ENCODE measurements at regions not wholly inside any gene's neighbourhood (a gene's known extent, or its start where the extent isn't known, plus 50 kb on each side); places are given as distances from the start of the nearest gene placed in this dataset.
"Not testable (repeated sequence)": the region's sequence is repeated elsewhere in the genome, so short reads cannot be mapped to it uniquely, and the experiment has no call there.

DNA sequence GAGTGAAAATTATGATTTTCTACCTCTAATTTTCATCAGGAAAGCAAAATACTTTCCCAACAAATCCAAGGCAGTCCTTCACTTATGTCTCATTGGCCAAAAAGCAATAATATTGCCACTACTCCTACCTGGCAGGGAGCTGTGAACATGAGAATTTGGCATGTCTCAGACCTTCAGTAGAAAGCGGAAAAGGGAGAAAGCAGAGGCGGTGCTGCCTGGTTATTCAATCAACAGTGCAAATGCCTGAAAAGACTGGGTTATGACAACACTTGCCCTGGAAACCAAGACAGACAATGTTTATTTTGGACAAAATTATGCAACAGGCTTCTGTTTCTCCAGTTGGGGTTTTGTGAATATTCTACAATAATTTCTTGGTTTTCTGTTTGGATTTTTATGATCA is 194.4 kb downstream of the TAF11L14 start:
- no peaks in the 10 kb centered on the region for H3K27me3 Mint-ChIP-seq
- no peaks in the 10 kb centered on the region for H3K36me3 Mint-ChIP-seq (ENCODE audit: low read depth)
- no peak for ATAC-seq
- peaks cover 5% of the 10 kb centered on the region for H3K9me3 Mint-ChIP-seq
- no peak overlapping the region for H3K27ac Mint-ChIP-seq
- no peak overlapping the region for H3K4me3 Mint-ChIP-seq
- H3K4me1 Mint-ChIP-seq = no peaks in the 10 kb centered on the region
- DNase-seq = no peak

DNA sequence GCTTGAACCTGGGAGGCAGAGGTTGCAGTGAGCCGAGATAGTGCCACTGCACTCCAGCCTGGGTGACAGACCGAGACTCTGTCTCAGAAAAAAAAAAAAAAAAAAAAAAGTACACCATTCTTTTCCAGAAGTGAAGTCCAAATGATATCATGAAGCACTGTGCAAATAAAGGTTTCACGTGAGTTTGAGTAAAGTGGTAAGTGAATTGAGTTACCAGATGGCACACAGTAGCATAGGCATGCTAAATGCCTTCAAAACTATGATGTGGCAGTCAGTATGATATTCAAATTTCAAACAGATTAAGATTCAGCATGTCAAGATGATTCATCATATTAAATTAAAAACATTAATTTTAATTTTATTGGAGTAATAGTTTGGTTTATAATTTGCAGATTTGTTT is 195.2 kb downstream of the TAF11L14 start:
- Mint-ChIP-seq H3K4me3 (no peak overlapping the region), H3K27ac (no peak overlapping the region), H3K4me1 (no peaks in the 10 kb centered on the region), H3K36me3 (ENCODE audit: low read depth) (no peaks in the 10 kb centered on the region), H3K9me3 (peaks cover 3% of the 10 kb centered on the region), H3K27me3 (no peaks in the 10 kb centered on the region)
- ATAC-seq (no peak), DNase-seq (no peak)

DNA sequence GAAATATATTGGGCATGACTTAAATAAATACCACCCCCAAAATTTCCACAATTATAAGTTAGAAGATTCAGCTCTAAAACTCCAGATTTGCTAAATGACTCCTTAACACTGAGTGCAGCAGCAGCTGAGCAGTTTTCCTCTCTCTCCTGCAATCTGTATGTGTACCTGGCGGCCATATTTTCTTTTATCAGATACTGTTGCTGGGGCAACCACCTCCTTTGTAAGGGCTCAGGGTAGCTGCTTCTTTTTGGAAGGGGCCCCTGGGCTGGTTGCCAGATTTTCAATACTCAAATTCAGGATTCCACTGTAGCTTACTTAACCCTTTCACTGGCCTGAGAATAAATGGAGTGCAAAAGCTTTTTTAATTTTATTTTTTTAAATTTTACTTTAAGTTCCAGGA is 197.0 kb downstream of the TAF11L14 start:
- ATAC-seq = no peak

DNA sequence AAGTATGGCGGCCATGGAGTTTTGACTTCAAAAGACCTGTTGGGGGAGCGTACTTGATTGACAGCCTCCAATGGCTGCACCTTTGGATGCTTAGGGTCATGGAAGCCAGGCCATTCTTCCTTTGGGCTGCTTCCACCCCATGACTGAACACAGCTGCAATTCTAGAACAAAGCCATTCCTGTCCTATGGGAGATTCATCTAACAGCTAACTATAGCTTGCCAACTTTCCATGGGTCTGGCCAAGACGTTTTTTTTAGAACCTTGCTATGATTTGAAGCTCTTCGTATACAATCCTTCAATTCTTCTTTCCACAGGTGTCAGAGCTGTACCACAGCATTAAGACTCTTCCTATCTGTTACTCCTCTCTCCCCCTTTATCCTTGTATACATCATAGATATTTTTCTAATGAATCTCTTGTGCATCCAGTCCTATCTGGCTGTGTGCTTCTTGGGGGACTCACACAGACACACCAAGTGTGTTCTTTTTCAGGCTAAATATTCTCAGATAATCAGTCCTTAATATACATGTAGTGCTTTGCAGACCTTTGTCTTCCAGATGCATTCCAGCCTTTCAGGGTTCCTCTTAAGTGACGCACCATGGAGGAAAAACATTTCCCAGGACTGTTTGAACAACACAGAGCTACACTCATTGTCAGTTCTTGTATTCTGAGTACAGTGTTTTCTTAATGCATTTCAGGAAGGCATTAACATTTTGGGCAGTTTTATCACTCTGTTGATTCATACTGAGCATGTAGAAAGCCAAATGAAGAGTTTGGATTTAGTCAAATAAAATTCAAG is 198.9 kb downstream of the TAF11L14 start:
- Mint-ChIP-seq H3K9me3 (peaks cover 10% of the 10 kb centered on the region), H3K36me3 (ENCODE audit: low read depth) (no peaks in the 10 kb centered on the region), H3K27ac (no peak overlapping the region), H3K4me1 (no peaks in the 10 kb centered on the region), H3K27me3 (no peaks in the 10 kb centered on the region), H3K4me3 (no peak overlapping the region)
- ATAC-seq (no peak), DNase-seq (no peak)

More for the DNA sequence above, 197.0 kb downstream of the TAF11L14 start:
- H3K4me1 Mint-ChIP-seq = no peaks in the 10 kb centered on the region
- no peak for DNase-seq
- H3K27ac Mint-ChIP-seq = no peak overlapping the region
- H3K27me3 Mint-ChIP-seq = no peaks in the 10 kb centered on the region
- H3K36me3 Mint-ChIP-seq (ENCODE audit: low read depth) = no peaks in the 10 kb centered on the region
- H3K4me3 Mint-ChIP-seq = no peak overlapping the region
- peaks cover 4% of the 10 kb centered on the region for H3K9me3 Mint-ChIP-seq

DNA sequence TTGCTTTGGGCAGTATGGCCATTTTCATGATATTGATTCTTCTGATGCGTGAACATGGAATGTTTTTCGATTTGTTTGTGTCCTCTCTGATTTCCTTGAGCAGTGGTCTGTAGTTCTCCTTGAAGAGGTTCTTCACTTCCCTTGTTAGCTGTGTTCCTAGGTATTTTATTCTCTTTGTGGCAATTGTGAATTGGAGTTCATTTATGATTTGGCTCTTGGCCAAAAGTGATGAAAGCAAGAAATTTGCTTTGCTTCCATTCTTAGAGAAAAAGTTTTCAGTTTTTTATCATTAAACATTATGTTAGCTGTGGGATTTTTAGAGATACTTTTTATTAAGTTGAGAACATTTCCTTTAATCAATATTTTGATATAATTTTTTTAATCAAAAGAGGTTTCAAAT is 203.5 kb downstream of the TAF11L14 start:
- Mint-ChIP-seq H3K4me3 (no peak overlapping the region), H3K27ac (no peak overlapping the region), H3K27me3 (no peaks in the 10 kb centered on the region), H3K9me3 (peaks cover 21% of the 10 kb centered on the region), H3K36me3 (ENCODE audit: low read depth) (no peaks in the 10 kb centered on the region), H3K4me1 (no peaks in the 10 kb centered on the region)
- ATAC-seq (no peak), DNase-seq (no peak)

DNA sequence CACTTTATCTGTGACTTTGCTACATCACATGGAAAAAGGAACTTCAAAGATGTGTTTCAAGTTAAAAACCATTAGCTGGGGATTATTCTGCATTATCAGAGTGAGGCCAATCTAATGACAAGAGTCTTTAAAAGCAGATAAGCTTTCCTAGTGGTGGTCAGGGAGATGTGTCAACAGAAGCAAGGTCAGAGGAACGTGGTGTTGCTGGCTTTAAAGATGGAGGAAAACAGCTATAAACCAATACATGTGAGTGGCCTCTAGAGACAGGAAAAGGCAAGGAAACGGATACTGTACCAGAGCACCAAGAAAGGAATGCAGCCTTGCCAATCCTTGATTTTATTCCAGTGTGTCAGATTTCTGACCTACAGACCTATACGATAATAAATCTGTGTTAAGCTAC is 204.2 kb downstream of the TAF11L14 start:
- H3K4me3 Mint-ChIP-seq = no peak overlapping the region
- no peak for ATAC-seq
- H3K4me1 Mint-ChIP-seq = no peaks in the 10 kb centered on the region
- DNase-seq = no peak
- H3K27me3 Mint-ChIP-seq = no peaks in the 10 kb centered on the region
- peaks cover 26% of the 10 kb centered on the region for H3K9me3 Mint-ChIP-seq
- H3K36me3 Mint-ChIP-seq (ENCODE audit: low read depth) = no peaks in the 10 kb centered on the region
- no peak overlapping the region for H3K27ac Mint-ChIP-seq

DNA sequence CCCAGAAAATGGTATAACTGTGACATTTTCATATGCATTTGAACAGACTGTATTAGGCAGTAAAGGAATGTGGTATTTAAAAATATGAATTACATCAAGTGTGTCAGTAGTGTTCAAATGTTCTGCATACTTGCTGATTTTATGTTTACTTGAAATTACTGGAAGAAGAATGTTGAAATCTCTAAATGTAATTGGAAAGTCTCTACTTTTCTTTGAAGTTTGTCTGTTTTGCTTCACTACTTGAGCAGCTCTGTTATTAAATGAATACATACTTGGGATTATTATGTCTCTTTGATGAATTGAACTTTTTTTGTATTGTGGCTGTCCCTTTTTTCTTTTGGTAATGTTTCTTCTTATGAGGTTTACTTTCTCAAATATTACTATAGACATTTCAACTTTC is 205.6 kb downstream of the TAF11L14 start:
- H3K4me3 Mint-ChIP-seq = no peak overlapping the region
- H3K27me3 Mint-ChIP-seq = no peaks in the 10 kb centered on the region
- ATAC-seq (no peak), DNase-seq (no peak)
- H3K27ac Mint-ChIP-seq = no peak overlapping the region
- H3K36me3 Mint-ChIP-seq (ENCODE audit: low read depth) = no peaks in the 10 kb centered on the region
- H3K4me1 Mint-ChIP-seq = no peaks in the 10 kb centered on the region
- peaks cover 34% of the 10 kb centered on the region for H3K9me3 Mint-ChIP-seq

DNA sequence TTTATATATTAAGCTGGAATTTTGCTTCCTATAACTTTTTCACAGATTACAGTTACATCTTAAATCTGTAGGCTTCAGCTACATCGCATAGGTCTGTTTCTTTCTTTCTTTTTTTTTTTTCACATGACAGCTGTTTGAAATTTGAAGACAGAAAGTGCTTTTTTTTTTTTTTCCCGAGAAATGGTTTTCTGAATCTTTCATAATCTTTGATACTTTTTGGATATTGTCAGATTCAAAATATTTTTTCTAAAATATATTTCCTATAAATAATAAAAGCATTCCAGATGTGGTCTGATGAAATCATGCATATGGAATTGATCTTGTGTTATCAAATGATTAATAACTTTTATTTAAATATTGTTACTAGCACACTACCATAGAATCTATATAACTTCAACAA is 212.2 kb downstream of the TAF11L14 start:
- DNase-seq (no peak), ATAC-seq (no peak)
- H3K27ac Mint-ChIP-seq = no peak overlapping the region
- no peaks in the 10 kb centered on the region for H3K4me1 Mint-ChIP-seq
- peaks cover 32% of the 10 kb centered on the region for H3K9me3 Mint-ChIP-seq
- H3K4me3 Mint-ChIP-seq = no peak overlapping the region
- no peaks in the 10 kb centered on the region for H3K27me3 Mint-ChIP-seq
- no peaks in the 10 kb centered on the region for H3K36me3 Mint-ChIP-seq (ENCODE audit: low read depth)

DNA sequence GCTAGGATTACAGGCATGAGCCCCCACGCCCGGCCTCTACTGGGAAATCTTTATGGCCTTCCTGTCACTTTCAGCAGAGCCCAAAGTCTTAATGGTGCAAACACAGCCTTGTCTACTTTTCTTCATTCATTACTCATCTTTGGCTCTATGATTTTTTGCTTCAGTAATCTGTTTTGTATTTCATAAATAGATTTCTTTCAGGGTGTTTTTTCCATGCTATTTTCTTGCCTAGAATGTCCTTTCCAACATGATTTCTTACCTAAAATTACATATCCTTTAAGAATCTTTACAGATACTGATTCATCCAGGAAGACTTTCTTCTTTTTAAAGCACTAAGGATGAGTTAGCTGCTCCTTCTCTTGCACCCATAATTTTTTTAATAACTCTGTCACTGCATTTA is 213.0 kb downstream of the TAF11L14 start:
- Mint-ChIP-seq H3K9me3 (peaks cover 26% of the 10 kb centered on the region), H3K4me1 (no peaks in the 10 kb centered on the region), H3K27ac (no peak overlapping the region), H3K36me3 (ENCODE audit: low read depth) (no peaks in the 10 kb centered on the region), H3K4me3 (no peak overlapping the region), H3K27me3 (no peaks in the 10 kb centered on the region)
- ATAC-seq (no peak), DNase-seq (no peak)

DNA sequence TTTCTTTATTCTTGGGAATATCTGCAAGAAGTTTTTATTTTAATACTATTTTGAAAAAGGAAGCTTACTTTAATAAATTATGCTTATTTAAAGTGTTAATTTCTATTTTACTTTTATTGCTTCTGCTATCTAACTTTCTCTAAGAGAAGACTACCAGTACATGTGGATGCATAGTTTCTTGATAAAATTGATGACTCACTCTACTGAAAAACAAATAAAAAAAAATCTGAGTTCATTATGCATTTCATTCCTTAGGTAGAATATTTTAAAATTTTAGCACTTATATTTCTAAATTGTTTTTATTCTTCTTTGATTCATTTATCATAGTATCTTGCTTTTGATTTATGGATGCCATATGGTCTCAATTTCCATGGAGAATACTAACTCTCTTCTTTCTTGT is 217.9 kb downstream of the TAF11L14 start:
- no peaks in the 10 kb centered on the region for H3K4me1 Mint-ChIP-seq
- H3K4me3 Mint-ChIP-seq = no peak overlapping the region
- H3K9me3 Mint-ChIP-seq = peaks cover 12% of the 10 kb centered on the region
- no peak overlapping the region for H3K27ac Mint-ChIP-seq
- no peak for DNase-seq
- ATAC-seq = no peak
- no peaks in the 10 kb centered on the region for H3K27me3 Mint-ChIP-seq
- H3K36me3 Mint-ChIP-seq (ENCODE audit: low read depth) = no peaks in the 10 kb centered on the region

DNA sequence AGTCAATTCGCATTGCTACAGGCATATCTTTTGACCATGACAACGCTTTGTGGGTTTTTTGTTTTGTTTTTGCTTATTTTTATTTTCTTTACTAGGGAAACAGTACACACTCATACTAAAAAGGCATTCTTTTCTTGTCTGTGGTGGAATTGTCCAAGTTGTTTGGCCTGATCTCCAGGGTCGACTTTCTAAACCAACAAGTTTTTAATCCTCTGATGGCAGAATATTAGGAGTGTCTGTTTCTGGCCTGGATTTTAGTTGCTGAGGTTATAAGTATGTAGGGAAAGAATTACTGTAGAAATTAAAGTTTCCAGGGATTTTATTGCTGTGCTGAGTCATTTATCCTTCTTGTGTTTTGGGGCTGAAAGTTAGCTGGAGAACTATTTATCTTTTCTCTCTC is 218.5 kb downstream of the TAF11L14 start:
- ATAC-seq (no peak), DNase-seq (no peak)
- no peaks in the 10 kb centered on the region for H3K36me3 Mint-ChIP-seq (ENCODE audit: low read depth)
- no peak overlapping the region for H3K27ac Mint-ChIP-seq
- H3K4me1 Mint-ChIP-seq = no peaks in the 10 kb centered on the region
- no peaks in the 10 kb centered on the region for H3K27me3 Mint-ChIP-seq
- no peak overlapping the region for H3K4me3 Mint-ChIP-seq
- H3K9me3 Mint-ChIP-seq = peaks cover 7% of the 10 kb centered on the region

DNA sequence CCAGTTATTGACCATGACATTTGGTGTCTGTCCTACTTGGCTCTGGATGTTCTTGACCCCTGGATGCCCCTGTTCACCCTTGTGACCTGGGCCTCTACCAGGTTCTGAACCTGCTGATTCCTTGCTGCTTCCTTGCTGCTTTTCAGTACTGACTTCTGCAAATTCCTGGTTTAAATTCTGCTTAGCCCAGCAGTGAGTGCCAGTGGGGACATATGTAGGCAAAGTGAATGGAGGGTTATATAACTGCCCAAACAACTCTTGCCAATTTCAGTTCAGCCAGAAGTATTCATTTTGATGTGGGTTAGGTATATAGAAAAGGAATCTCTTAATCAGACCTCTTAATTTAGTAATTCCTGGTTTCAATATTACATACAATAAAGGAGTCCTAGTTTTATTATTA is 220.6 kb downstream of the TAF11L14 start:
- Mint-ChIP-seq H3K27me3 (no peaks in the 10 kb centered on the region), H3K9me3 (peaks cover 7% of the 10 kb centered on the region), H3K36me3 (ENCODE audit: low read depth) (no peaks in the 10 kb centered on the region), H3K27ac (no peak overlapping the region), H3K4me1 (no peaks in the 10 kb centered on the region), H3K4me3 (no peak overlapping the region)
- ATAC-seq (no peak), DNase-seq (no peak)

DNA sequence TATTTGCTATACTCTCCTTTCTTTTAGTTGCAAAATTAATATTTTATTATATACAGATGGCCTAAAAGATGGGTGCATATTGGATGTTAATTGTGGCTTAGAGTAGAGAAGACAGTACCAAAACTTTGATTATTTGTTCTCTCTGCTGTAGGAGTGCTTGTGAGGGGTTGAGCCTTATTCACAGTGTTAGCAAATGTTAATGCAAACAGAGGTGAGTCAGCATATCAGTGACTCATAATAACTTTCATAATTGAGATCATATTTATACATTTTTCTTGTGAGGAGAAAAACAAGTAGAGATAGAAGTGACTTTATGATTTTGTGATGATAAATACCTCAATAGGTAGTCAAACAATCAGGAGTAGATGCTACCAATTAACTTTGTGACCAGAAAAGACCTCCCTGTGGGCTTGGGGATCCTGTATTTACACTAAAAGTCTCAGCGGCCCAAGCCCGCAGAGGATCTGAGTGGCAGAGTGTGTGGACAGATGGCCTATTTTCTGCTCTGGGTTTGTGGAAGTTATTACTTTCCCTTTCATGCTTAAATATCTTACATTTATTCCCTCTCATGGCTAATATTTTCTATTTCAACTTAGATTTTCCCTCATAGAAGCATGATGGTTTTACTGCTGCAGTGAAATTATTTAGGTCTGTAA is 226.5 kb downstream of the TAF11L14 start:
- no peaks in the 10 kb centered on the region for H3K4me1 Mint-ChIP-seq
- peaks cover 24% of the 10 kb centered on the region for H3K9me3 Mint-ChIP-seq
- no peak for DNase-seq
- no peaks in the 10 kb centered on the region for H3K27me3 Mint-ChIP-seq
- no peaks in the 10 kb centered on the region for H3K36me3 Mint-ChIP-seq (ENCODE audit: low read depth)
- no peak overlapping the region for H3K27ac Mint-ChIP-seq
- ATAC-seq = no peak
- H3K4me3 Mint-ChIP-seq = no peak overlapping the region

DNA sequence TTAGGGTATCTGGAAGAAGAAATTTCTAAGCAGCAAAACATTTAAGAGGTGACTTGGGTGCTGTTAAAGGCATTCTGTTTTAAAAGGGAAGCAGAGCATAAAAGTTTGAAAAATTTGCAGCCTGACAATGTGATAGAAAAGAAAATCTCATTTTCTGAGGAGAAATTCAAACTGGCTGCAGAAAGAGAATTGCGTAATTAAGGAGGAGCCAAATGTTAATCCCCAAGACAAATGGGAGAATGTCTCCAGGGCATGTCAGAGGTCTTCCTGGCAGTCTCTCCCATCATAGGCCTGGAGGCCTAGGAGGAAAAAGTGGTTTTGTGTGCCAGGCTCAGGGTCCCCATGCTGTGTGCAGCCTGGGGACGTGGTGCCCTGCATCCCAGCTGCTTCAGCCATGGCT is 230.6 kb downstream of the TAF11L14 start:
- H3K4me1 Mint-ChIP-seq; H3K4me3 Mint-ChIP-seq; H3K36me3 Mint-ChIP-seq (ENCODE audit: low read depth); H3K27ac Mint-ChIP-seq; H3K27me3 Mint-ChIP-seq; DNase-seq; ATAC-seq: not testable (repeated sequence)
- peaks cover 37% of the 10 kb centered on the region for H3K9me3 Mint-ChIP-seq

DNA sequence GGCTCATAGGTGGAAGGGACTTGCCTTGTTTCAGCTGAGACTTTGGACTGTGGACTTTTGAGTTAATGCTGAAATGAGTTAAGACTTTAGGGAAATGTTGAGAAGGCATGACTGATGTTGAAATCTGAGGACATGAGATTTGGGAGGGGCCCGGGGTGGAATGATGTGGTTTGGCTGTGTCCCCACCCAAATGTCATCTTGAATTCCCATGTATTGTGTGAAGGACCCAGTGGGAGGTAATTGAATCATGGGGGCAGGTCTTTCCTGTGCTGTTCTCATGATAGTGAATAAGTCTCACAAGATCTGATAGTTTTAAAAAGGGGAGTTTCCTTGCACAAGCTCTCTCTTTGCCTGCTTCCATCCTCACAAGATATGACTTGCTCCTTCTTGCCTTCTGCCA is 231.7 kb downstream of the TAF11L14 start:
- not testable (repeated sequence) for H3K27ac Mint-ChIP-seq; H3K36me3 Mint-ChIP-seq (ENCODE audit: low read depth); H3K4me1 Mint-ChIP-seq; ATAC-seq; H3K4me3 Mint-ChIP-seq; DNase-seq; H3K27me3 Mint-ChIP-seq
- peaks cover 35% of the 10 kb centered on the region for H3K9me3 Mint-ChIP-seq

Data from activated naive CD8-positive, alpha-beta T cell treated with anti-CD3 and anti-CD28 coated beads, Interleukin-2, amount 50 U/mL, for 24 hours (primary cell).